ENCODE measurements at regions not wholly inside any gene's neighbourhood (a gene's known extent, or its start where the extent isn't known, plus 50 kb on each side); places are given as distances from the start of the nearest gene placed in this dataset.

GRCh38 chr2:96436416-96436815, 68.7 kb downstream of the NEURL3 start:
- TF ChIP-seq ZNF214 (tag by site-specific recombination; IDR thresholded peaks at IDR 0.05; ENCODE audit: borderline replicate concordance) (no peak), SP3 (tag by site-specific recombination; IDR thresholded peaks at IDR 0.05) (no peak), ATF2 (tag by site-specific recombination; IDR thresholded peaks at IDR 0.05; ENCODE audit: low read depth) (no peak), ZNF510 (tag by site-specific recombination; IDR thresholded peaks at IDR 0.05; ENCODE audit: insufficient replicate concordance) (no peak), YY1 (tag by site-specific recombination; IDR thresholded peaks at IDR 0.05) (no peak), ZNF558 (tag by site-specific recombination; IDR thresholded peaks at IDR 0.05) (no peak)
- TF ChIP-seq, protein P1, sequence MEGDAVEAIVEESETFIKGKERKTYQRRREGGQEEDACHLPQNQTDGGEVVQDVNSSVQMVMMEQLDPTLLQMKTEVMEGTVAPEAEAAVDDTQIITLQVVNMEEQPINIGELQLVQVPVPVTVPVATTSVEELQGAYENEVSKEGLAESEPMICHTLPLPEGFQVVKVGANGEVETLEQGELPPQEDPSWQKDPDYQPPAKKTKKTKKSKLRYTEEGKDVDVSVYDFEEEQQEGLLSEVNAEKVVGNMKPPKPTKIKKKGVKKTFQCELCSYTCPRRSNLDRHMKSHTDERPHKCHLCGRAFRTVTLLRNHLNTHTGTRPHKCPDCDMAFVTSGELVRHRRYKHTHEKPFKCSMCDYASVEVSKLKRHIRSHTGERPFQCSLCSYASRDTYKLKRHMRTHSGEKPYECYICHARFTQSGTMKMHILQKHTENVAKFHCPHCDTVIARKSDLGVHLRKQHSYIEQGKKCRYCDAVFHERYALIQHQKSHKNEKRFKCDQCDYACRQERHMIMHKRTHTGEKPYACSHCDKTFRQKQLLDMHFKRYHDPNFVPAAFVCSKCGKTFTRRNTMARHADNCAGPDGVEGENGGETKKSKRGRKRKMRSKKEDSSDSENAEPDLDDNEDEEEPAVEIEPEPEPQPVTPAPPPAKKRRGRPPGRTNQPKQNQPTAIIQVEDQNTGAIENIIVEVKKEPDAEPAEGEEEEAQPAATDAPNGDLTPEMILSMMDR (tag by site-specific recombination; IDR thresholded peaks at IDR 0.05), result no peak

Measured in HEK293 (cell line).